GM21737 (cell line): ENCODE measurements at regions not wholly inside any gene's neighbourhood (a gene's known extent, or its start where the extent isn't known, plus 50 kb on each side); places are given as distances from the start of the nearest gene placed in this dataset.
"Not testable (repeated sequence)": the region's sequence is repeated elsewhere in the genome, so short reads cannot be mapped to it uniquely, and the experiment has no call there.

Source experiments
- ATAC-seq: cut with Tn5 transposase; IDR thresholded peaks from one replicate; pipeline ENCODE4 v1.9.1; 2021; ENCODE audit warnings: mild to moderate bottlenecking, moderate library complexity; ENCODE audit not compliant: unreplicated experiment

- no peak for ATAC-seq
These were observed 50.6 kb upstream of the ZMYND8 start for GRCh38 chr20:47406849-47407682.

GRCh38 chr20:47411161-47411560 is 54.7 kb upstream of the ZMYND8 start:
- no peak for ATAC-seq

- no peak for ATAC-seq
These were observed 55.6 kb upstream of the ZMYND8 start for GRCh38 chr20:47412083-47412482.

- ATAC-seq, result no peak
These were observed 56.7 kb upstream of the ZMYND8 start for GRCh38 chr20:47413189-47413588.

- no peak for ATAC-seq
These were observed 61.0 kb upstream of the ZMYND8 start for GRCh38 chr20:47417245-47418068.

- no peak for ATAC-seq
These were observed 61.7 kb upstream of the ZMYND8 start for GRCh38 chr20:47418069-47418757.

GRCh38 chr20:47419953-47420514 is 63.5 kb upstream of the ZMYND8 start:
- ATAC-seq, result no peak

GRCh38 chr20:47421076-47421475 is 64.6 kb upstream of the ZMYND8 start:
- no peak for ATAC-seq

GRCh38 chr20:47423586-47423985 is 67.1 kb upstream of the ZMYND8 start:
- no peak for ATAC-seq

- ATAC-seq, result no peak
These were observed 70.6 kb upstream of the ZMYND8 start for GRCh38 chr20:47427067-47427466.

GRCh38 chr20:47427746-47428145 is 71.2 kb upstream of the ZMYND8 start:
- ATAC-seq, result no peak

- ATAC-seq, result no peak
These were observed 71.7 kb upstream of the ZMYND8 start for GRCh38 chr20:47428164-47428563.

GRCh38 chr20:47428851-47429336 is 72.4 kb upstream of the ZMYND8 start:
- no peak for ATAC-seq

- no peak for ATAC-seq
These were observed 72.3 kb upstream of the NCOA3 start for GRCh38 chr20:47429409-47429808.

- ATAC-seq, result no peak
These were observed 70.7 kb upstream of the NCOA3 start for GRCh38 chr20:47430862-47431588.

- no peak for ATAC-seq
These were observed 68.9 kb upstream of the NCOA3 start for GRCh38 chr20:47432834-47433210.

GRCh38 chr20:47434128-47434779 is 67.4 kb upstream of the NCOA3 start:
- ATAC-seq, result not testable (repeated sequence)

GRCh38 chr20:47438464-47439381 is 63.0 kb upstream of the NCOA3 start:
- peak; percentile 45 for ATAC-seq
